HepG2 (cell line): ENCODE measurements at regions not wholly inside any gene's neighbourhood (a gene's known extent, or its start where the extent isn't known, plus 50 kb on each side); places are given as distances from the start of the nearest gene placed in this dataset.

Source experiments
- ATAC-seq: fragments of 200-7000 bp; cut with Tn5 transposase; 3 replicates; pipeline ENCODE4 v1.9.1; 2020; ENCODE audit warnings: mild to moderate bottlenecking, moderate library complexity
- BruUV-seq: library from RNA; stranded (reverse); fragments of 400-500 nt; replicated peaks from 2 replicates; lab custom pipeline; 2021; lab: Mats Ljungman, UMichigan
- CTCF ChIA-PET: fragments of 300-600 bp; formaldehyde crosslinking; extraction: SDS; loops from one replicate; lab custom pipeline; 2021; ENCODE audit warnings: low total read pairs, inconsistent platforms, low intra/inter-chr PET ratio; lab: Yijun Ruan, JAX
- POLR2A ChIA-PET: fragments of 350-600 bp; sonication (Branson Sonifier 250); formaldehyde crosslinking; loops from one replicate; lab custom pipeline; 2020; ENCODE audit warnings: antibody characterized with exemption, inconsistent platforms; lab: Yijun Ruan, JAX
- DNase-seq: peaks from one replicate; pipeline ENCODE4 v3.0.0-alpha.2; 2015; ENCODE audit warnings: low spot score
- FAIRE-seq: peaks from 3 replicates; lab custom pipeline; 2011; peaks lifted over from hg19 to GRCh38; lab: Jason Lieb, UNC
- H2AFZ ChIP-seq: one replicate; pipeline ENCODE4 v1.6.1; 2011; ENCODE audit warnings: low read length, inconsistent platforms
- H3K27ac ChIP-seq: fragments of 300-600 bp; 3 replicates; pipeline ENCODE4 v1.8.0; 2011; ENCODE audit warnings: mixed run types, mild to moderate bottlenecking, mixed read lengths, low read length, inconsistent platforms; ENCODE audit not compliant: insufficient read depth; ENCODE audit errors: extremely low read length
- H3K27me3 ChIP-seq, 2 experiments: fragments of 200-600 bp in 1 of 2; 2 replicates in 1 of 2; 3 replicates in 1 of 2; pipeline versions ENCODE4 v1.6.0 to v1.8.0; 2011; ENCODE audit warnings: low read length in 2 of 2, mild to moderate bottlenecking in 2 of 2, moderate library complexity in 2 of 2, inconsistent platforms in 1 of 2; ENCODE audit not compliant: insufficient read depth in 2 of 2, control insufficient read depth in 1 of 2
- H3K36me3 ChIP-seq, 2 experiments: fragments of 200-600 bp in 1 of 2; replicated peaks in 1 of 2; 2 replicates in 1 of 2; 3 replicates in 1 of 2; pipeline versions ENCODE4 v1.5.1 to v1.8.0; 2011; ENCODE audit warnings: low read length in 2 of 2, inconsistent platforms in 1 of 2; ENCODE audit not compliant: insufficient read depth in 2 of 2, control insufficient read depth in 1 of 2
- H3K4me1 ChIP-seq: 2 replicates; pipeline ENCODE4 v1.5.1; 2012; ENCODE audit warnings: low read length, inconsistent platforms; ENCODE audit not compliant: insufficient read depth
- H3K4me2 ChIP-seq: 2 replicates; pipeline ENCODE4 v1.6.0; 2011; ENCODE audit warnings: low read depth, low read length, inconsistent platforms
- H3K4me3 ChIP-seq, 3 experiments: fragments of 200-600 bp in 1 of 3; sonication (generic), shearing (Covaris generic) in 1 of 3; replicated peaks in 1 of 3; 2 replicates each; pipeline ENCODE4 v1.5.1; 2011 to 2016; ENCODE audit warnings: low read length in 3 of 3, inconsistent platforms in 2 of 3, low read depth in 2 of 3, mild to moderate bottlenecking in 2 of 3, control low read depth in 1 of 3, mixed read lengths in 1 of 3; ENCODE audit not compliant: insufficient read depth in 1 of 3
- H3K79me2 ChIP-seq: one replicate; pipeline ENCODE4 v1.6.1; 2011; ENCODE audit warnings: low read length, inconsistent platforms; ENCODE audit not compliant: insufficient read depth
- H3K9ac ChIP-seq: 2 replicates; pipeline ENCODE4 v1.6.0; 2011; ENCODE audit warnings: mild to moderate bottlenecking, low read depth, low read length, inconsistent platforms; ENCODE audit not compliant: insufficient read depth
- H3K9me3 ChIP-seq: 2 replicates; pipeline ENCODE4 v1.5.1; 2012; ENCODE audit warnings: mild to moderate bottlenecking, low read length
- H4K20me1 ChIP-seq: 2 replicates; pipeline ENCODE4 v1.6.0; 2011; ENCODE audit warnings: inconsistent platforms, mild to moderate bottlenecking, low read length, moderate library complexity; ENCODE audit not compliant: insufficient read depth
- FOXM1 ChIP-seq: sonication (generic); formaldehyde crosslinking; IDR thresholded peaks from 2 replicates; pipeline ENCODE4 v1.5.0; 2020; ENCODE audit warnings: missing genetic modification reagents
- HNF4G ChIP-seq, 2 experiments: sonication (generic) in 1 of 2; formaldehyde crosslinking in 1 of 2; IDR thresholded peaks; 2 replicates each; pipeline versions ENCODE4 v1.4.0 to v1.6.1; 2011 to 2020; ENCODE audit warnings: borderline replicate concordance in 2 of 2, low read depth in 2 of 2, mild to moderate bottlenecking in 2 of 2, low read length in 1 of 2, missing genetic modification reagents in 1 of 2, moderate library complexity in 1 of 2
- KAT8 ChIP-seq: IDR thresholded peaks from 2 replicates; pipeline ENCODE4 v1.6.1; 2016; ENCODE audit warnings: missing genetic modification reagents, missing compliant biosample characterization
- KDM1A ChIP-seq: IDR thresholded peaks from 2 replicates; pipeline ENCODE4 v1.6.1; 2016; ENCODE audit warnings: missing compliant biosample characterization
- NCOA5 ChIP-seq: sonication (generic); formaldehyde crosslinking; IDR thresholded peaks from 2 replicates; pipeline ENCODE4 v1.4.0; 2020; ENCODE audit warnings: missing genetic modification reagents
- RXRB ChIP-seq: IDR thresholded peaks from 2 replicates; pipeline ENCODE4 v1.6.1; 2016; ENCODE audit warnings: borderline replicate concordance, missing genetic modification reagents, missing compliant biosample characterization
- SNAI1 ChIP-seq: sonication (generic); formaldehyde crosslinking; IDR thresholded peaks from 2 replicates; pipeline ENCODE4 v1.5.0; 2020; ENCODE audit warnings: mild to moderate bottlenecking, missing genetic modification reagents, borderline replicate concordance
- ZBTB20 ChIP-seq: sonication (generic); formaldehyde crosslinking; IDR thresholded peaks from 2 replicates; pipeline ENCODE4 v1.8.1; 2023; ENCODE audit warnings: missing genetic modification reagents, low read depth, mild to moderate bottlenecking, borderline replicate concordance
- ZC3H4 ChIP-seq: sonication (generic); formaldehyde crosslinking; IDR thresholded peaks from 2 replicates; pipeline ENCODE4 v1.4.0; 2020; ENCODE audit warnings: missing genetic modification reagents, borderline replicate concordance
- ZNF768 ChIP-seq: sonication (generic); formaldehyde crosslinking; IDR thresholded peaks from 2 replicates; pipeline ENCODE4 v1.4.0; 2020; ENCODE audit warnings: missing genetic modification reagents
- WGBS: methylation state at CpG from one replicate; pipeline ENCODE4 v1.1.6; 2017; ENCODE audit warnings: low lambda C conversion rate; 5-methylcytosine and 5-hydroxymethylcytosine counted together
- in situ Hi-C: cut with HindIII; loops from 2 replicates; pipeline ENCODE4 v1.10.0; 2017; ENCODE audit warnings: low pct_unique_long_range_greater_than_20kb; ENCODE audit not compliant: extremely low pct_ligation_motif_present
- intact Hi-C: fragments of 100-400 bp; cut with micrococcal nuclease; formaldehyde crosslinking; loops from one replicate; pipeline ENCODE4 v1.10.0; 2022; ENCODE audit not compliant: unreplicated experiment
- TF ChIP-seq, protein P1 (sequence below): IDR thresholded peaks from 2 replicates; pipeline ENCODE4 v1.6.1; 2016; ENCODE audit warnings: mild to moderate bottlenecking
- TF ChIP-seq, protein P2 (sequence below): sonication (generic); formaldehyde crosslinking; IDR thresholded peaks from 2 replicates; pipeline ENCODE4 v1.9.0; 2021; ENCODE audit warnings: mild to moderate bottlenecking, missing genetic modification reagents
- TF ChIP-seq, protein P3 (sequence below): sonication (generic); formaldehyde crosslinking; IDR thresholded peaks from 2 replicates; pipeline ENCODE4 v1.4.0; 2020; ENCODE audit warnings: missing genetic modification reagents
- TF ChIP-seq, protein P4 (sequence below): sonication (generic); formaldehyde crosslinking; IDR thresholded peaks from 2 replicates; pipeline ENCODE4 v1.4.0; 2020; ENCODE audit warnings: missing genetic modification reagents

DNA sequence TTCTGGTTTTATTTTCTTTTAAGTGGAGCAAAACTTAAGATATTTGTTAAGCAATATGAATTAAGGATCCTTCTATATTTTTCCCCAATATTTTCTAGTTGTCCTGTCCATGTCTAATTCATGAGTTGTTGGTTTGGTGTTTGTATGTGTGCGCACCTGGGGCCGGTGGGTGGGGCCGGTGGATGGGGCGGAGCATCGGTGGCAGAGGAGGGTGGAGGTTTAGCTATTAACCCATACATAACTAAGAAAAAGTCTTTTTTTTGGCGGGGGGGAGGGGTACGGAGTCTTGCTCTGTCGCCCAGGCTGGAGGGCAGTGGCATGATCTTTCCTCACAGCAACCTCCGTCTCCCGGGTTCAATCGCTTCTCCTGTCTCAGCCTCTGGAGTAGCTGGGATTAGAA lies 489.8 kb downstream of the PDGFC start:
- no peak for FAIRE-seq
- intact Hi-C loops, result no loop called here

More for the DNA sequence above, 489.8 kb downstream of the PDGFC start:
- no peak overlapping the region for H2AFZ ChIP-seq
- TF ChIP-seq RXRB (no peak), HNF4G (IDR thresholded peaks at IDR 0.05; ENCODE audit: borderline replicate concordance, low read depth, low read length) (no peak), HNF4G (CRISPR knock-in tag; IDR thresholded peaks at IDR 0.05; ENCODE audit: borderline replicate concordance, low read depth) (no peak), KAT8 (CRISPR knock-in tag) (no peak), NCOA5 (CRISPR knock-in tag) (no peak), FOXM1 (CRISPR knock-in tag) (no peak), SNAI1 (CRISPR knock-in tag) (no peak), KDM1A (CRISPR knock-in tag) (no peak), ZC3H4 (no peak), ZBTB20 (CRISPR knock-in tag) (no peak), ZNF768 (CRISPR knock-in tag) (no peak)
- TF ChIP-seq, protein P1, sequence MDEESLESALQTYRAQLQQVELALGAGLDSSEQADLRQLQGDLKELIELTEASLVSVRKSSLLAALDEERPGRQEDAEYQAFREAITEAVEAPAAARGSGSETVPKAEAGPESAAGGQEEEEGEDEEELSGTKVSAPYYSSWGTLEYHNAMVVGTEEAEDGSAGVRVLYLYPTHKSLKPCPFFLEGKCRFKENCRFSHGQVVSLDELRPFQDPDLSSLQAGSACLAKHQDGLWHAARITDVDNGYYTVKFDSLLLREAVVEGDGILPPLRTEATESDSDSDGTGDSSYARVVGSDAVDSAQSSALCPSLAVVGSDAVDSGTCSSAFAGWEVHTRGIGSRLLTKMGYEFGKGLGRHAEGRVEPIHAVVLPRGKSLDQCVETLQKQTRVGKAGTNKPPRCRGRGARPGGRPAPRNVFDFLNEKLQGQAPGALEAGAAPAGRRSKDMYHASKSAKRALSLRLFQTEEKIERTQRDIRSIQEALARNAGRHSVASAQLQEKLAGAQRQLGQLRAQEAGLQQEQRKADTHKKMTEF (CRISPR knock-in tag), result no peak
- TF ChIP-seq, protein P2, sequence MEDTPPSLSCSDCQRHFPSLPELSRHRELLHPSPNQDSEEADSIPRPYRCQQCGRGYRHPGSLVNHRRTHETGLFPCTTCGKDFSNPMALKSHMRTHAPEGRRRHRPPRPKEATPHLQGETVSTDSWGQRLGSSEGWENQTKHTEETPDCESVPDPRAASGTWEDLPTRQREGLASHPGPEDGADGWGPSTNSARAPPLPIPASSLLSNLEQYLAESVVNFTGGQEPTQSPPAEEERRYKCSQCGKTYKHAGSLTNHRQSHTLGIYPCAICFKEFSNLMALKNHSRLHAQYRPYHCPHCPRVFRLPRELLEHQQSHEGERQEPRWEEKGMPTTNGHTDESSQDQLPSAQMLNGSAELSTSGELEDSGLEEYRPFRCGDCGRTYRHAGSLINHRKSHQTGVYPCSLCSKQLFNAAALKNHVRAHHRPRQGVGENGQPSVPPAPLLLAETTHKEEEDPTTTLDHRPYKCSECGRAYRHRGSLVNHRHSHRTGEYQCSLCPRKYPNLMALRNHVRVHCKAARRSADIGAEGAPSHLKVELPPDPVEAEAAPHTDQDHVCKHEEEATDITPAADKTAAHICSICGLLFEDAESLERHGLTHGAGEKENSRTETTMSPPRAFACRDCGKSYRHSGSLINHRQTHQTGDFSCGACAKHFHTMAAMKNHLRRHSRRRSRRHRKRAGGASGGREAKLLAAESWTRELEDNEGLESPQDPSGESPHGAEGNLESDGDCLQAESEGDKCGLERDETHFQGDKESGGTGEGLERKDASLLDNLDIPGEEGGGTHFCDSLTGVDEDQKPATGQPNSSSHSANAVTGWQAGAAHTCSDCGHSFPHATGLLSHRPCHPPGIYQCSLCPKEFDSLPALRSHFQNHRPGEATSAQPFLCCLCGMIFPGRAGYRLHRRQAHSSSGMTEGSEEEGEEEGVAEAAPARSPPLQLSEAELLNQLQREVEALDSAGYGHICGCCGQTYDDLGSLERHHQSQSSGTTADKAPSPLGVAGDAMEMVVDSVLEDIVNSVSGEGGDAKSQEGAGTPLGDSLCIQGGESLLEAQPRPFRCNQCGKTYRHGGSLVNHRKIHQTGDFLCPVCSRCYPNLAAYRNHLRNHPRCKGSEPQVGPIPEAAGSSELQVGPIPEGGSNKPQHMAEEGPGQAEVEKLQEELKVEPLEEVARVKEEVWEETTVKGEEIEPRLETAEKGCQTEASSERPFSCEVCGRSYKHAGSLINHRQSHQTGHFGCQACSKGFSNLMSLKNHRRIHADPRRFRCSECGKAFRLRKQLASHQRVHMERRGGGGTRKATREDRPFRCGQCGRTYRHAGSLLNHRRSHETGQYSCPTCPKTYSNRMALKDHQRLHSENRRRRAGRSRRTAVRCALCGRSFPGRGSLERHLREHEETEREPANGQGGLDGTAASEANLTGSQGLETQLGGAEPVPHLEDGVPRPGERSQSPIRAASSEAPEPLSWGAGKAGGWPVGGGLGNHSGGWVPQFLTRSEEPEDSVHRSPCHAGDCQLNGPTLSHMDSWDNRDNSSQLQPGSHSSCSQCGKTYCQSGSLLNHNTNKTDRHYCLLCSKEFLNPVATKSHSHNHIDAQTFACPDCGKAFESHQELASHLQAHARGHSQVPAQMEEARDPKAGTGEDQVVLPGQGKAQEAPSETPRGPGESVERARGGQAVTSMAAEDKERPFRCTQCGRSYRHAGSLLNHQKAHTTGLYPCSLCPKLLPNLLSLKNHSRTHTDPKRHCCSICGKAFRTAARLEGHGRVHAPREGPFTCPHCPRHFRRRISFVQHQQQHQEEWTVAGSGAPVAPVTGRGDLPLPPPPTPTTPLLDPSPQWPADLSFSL (CRISPR knock-in tag), result no peak
- TF ChIP-seq, protein P3, sequence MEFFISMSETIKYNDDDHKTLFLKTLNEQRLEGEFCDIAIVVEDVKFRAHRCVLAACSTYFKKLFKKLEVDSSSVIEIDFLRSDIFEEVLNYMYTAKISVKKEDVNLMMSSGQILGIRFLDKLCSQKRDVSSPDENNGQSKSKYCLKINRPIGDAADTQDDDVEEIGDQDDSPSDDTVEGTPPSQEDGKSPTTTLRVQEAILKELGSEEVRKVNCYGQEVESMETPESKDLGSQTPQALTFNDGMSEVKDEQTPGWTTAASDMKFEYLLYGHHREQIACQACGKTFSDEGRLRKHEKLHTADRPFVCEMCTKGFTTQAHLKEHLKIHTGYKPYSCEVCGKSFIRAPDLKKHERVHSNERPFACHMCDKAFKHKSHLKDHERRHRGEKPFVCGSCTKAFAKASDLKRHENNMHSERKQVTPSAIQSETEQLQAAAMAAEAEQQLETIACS, result no peak
- TF ChIP-seq, protein P4, sequence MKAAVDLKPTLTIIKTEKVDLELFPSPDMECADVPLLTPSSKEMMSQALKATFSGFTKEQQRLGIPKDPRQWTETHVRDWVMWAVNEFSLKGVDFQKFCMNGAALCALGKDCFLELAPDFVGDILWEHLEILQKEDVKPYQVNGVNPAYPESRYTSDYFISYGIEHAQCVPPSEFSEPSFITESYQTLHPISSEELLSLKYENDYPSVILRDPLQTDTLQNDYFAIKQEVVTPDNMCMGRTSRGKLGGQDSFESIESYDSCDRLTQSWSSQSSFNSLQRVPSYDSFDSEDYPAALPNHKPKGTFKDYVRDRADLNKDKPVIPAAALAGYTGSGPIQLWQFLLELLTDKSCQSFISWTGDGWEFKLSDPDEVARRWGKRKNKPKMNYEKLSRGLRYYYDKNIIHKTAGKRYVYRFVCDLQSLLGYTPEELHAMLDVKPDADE, result no peak
- no peaks in the 10 kb centered on the region for H4K20me1 ChIP-seq
- H3K36me3 ChIP-seq, result no peaks in the 10 kb centered on the region
- DNase-seq (no peak), ATAC-seq (no peak)
- no peaks in the 10 kb centered on the region for H3K9me3 ChIP-seq
- H3K27ac ChIP-seq, result no peak overlapping the region
- no peak overlapping the region for H3K4me3 ChIP-seq
- H3K27me3 ChIP-seq, result peaks cover 0 to 1% of the 10 kb centered on the region in 2 experiments; a peak in 1 of 5 replicates
- in situ Hi-C loops, result no loop called here
- CTCF ChIA-PET, result no interaction called here
- H3K79me2 ChIP-seq, result no peaks in the 10 kb centered on the region
- H3K4me2 ChIP-seq, result no peak overlapping the region
- H3K9ac ChIP-seq, result no peak overlapping the region
- no peaks in the 10 kb centered on the region for H3K4me1 ChIP-seq
- no TSS peak for BruUV-seq
- 56% methylated on average over 11 of the region's 11 CpGs for WGBS
- POLR2A ChIA-PET, result no interaction called here
